KMS-11 (cell line): ENCODE measurements at regions not wholly inside any gene's neighbourhood (a gene's known extent, or its start where the extent isn't known, plus 50 kb on each side); places are given as distances from the start of the nearest gene placed in this dataset.

Experiments
- H2AFZ ChIP-seq: fragments of 200-600 bp; sonication (generic); 2 replicates; pipeline ENCODE4 v1.6.1; 2016; ENCODE audit warnings: antibody characterized with exemption, mixed run types, low read depth
- H3K27ac ChIP-seq: fragments of 200-600 bp; sonication (generic); 2 replicates; pipeline ENCODE4 v1.6.1; 2016; ENCODE audit warnings: mild to moderate bottlenecking, mixed run types
- H3K27me3 ChIP-seq: fragments of 200-600 bp; sonication (generic); 2 replicates; pipeline ENCODE4 v1.6.1; 2017; ENCODE audit warnings: mild to moderate bottlenecking, low read depth, mixed run types, moderate library complexity; ENCODE audit not compliant: insufficient read depth
- H3K36me3 ChIP-seq: fragments of 200-600 bp; sonication (generic); 2 replicates; pipeline ENCODE4 v1.6.1; 2017; ENCODE audit warnings: mild to moderate bottlenecking, mixed run types; ENCODE audit not compliant: insufficient read depth
- H3K4me1 ChIP-seq: fragments of 200-600 bp; sonication (generic); 2 replicates; pipeline ENCODE4 v1.6.1; 2016; ENCODE audit warnings: mild to moderate bottlenecking, low read depth, mixed run types; ENCODE audit not compliant: poor library complexity, severe bottlenecking
- H3K4me2 ChIP-seq: fragments of 200-600 bp; sonication (generic); 2 replicates; pipeline ENCODE4 v1.7.0; 2016; ENCODE audit warnings: mild to moderate bottlenecking, mixed run types
- H3K4me3 ChIP-seq: fragments of 200-600 bp; sonication (generic); IDR thresholded peaks from 2 replicates; pipeline ENCODE4 v1.6.1; 2017; ENCODE audit warnings: low read depth, low read length, mixed read lengths; ENCODE audit not compliant: insufficient read depth
- H3K79me2 ChIP-seq: fragments of 200-600 bp; sonication (generic); 2 replicates; pipeline ENCODE4 v1.6.1; 2016; ENCODE audit warnings: low read depth, mixed run types; ENCODE audit not compliant: insufficient read depth
- H3K9ac ChIP-seq: fragments of 200-600 bp; sonication (generic); 2 replicates; pipeline ENCODE4 v1.6.1; 2016; ENCODE audit warnings: mild to moderate bottlenecking, mixed run types
- H4K20me1 ChIP-seq: fragments of 200-600 bp; sonication (generic); 2 replicates; pipeline ENCODE4 v1.6.1; 2016; ENCODE audit warnings: mild to moderate bottlenecking, mixed run types; ENCODE audit not compliant: insufficient read depth
- CTCF ChIP-seq: fragments of 200-600 bp; sonication (generic); conservative IDR thresholded peaks from 2 replicates; pipeline ENCODE4 v1.6.1; 2017; ENCODE audit warnings: low read depth, mild to moderate bottlenecking, antibody characterized with exemption, low read length, moderate library complexity, mixed read lengths

- Histone ChIP-seq H3K4me2 (no peak overlapping the region), H2AFZ (no peak overlapping the region), H3K9ac (no peak overlapping the region), H3K4me1 (no peaks in the 10 kb centered on the region), H4K20me1 (no peaks in the 10 kb centered on the region), H3K27me3 (no peaks in the 10 kb centered on the region), H3K79me2 (no peaks in the 10 kb centered on the region), H3K36me3 (no peaks in the 10 kb centered on the region), H3K27ac (no peak overlapping the region), H3K4me3 (no peak overlapping the region)
- TF ChIP-seq CTCF = no peak
Measured at GRCh38 chr14:99055019-99055418, 217.0 kb downstream of the BCL11B start.

GRCh38 chr14:99055816-99056215, 216.2 kb downstream of the BCL11B start:
- H3K36me3 ChIP-seq = no peaks in the 10 kb centered on the region
- H3K27me3 ChIP-seq = no peaks in the 10 kb centered on the region
- no peaks in the 10 kb centered on the region for H3K4me1 ChIP-seq
- H3K4me2 ChIP-seq = no peak overlapping the region
- no peaks in the 10 kb centered on the region for H4K20me1 ChIP-seq
- no peak overlapping the region for H3K4me3 ChIP-seq
- no peak for TF ChIP-seq CTCF
- H3K27ac ChIP-seq = no peak overlapping the region
- H3K9ac ChIP-seq = no peak overlapping the region
- H3K79me2 ChIP-seq = no peaks in the 10 kb centered on the region
- no peak overlapping the region for H2AFZ ChIP-seq

- H3K9ac ChIP-seq = no peak overlapping the region
- H3K4me2 ChIP-seq = no peak overlapping the region
- no peaks in the 10 kb centered on the region for H4K20me1 ChIP-seq
- no peaks in the 10 kb centered on the region for H3K36me3 ChIP-seq
- H3K27ac ChIP-seq = no peak overlapping the region
- no peaks in the 10 kb centered on the region for H3K4me1 ChIP-seq
- H3K79me2 ChIP-seq = no peaks in the 10 kb centered on the region
- H3K27me3 ChIP-seq = no peaks in the 10 kb centered on the region
- TF ChIP-seq CTCF = no peak
- H2AFZ ChIP-seq = no peak overlapping the region
- no peak overlapping the region for H3K4me3 ChIP-seq
Measured at GRCh38 chr14:99057576-99058083, 214.4 kb downstream of the BCL11B start.

- H2AFZ ChIP-seq = no peak overlapping the region
- H3K4me2 ChIP-seq = no peak overlapping the region
- no peak overlapping the region for H3K4me3 ChIP-seq
- no peaks in the 10 kb centered on the region for H3K4me1 ChIP-seq
- H3K27me3 ChIP-seq = no peaks in the 10 kb centered on the region
- H3K79me2 ChIP-seq = no peaks in the 10 kb centered on the region
- no peak overlapping the region for H3K9ac ChIP-seq
- H3K36me3 ChIP-seq = no peaks in the 10 kb centered on the region
- TF ChIP-seq CTCF = no peak
- H3K27ac ChIP-seq = no peak overlapping the region
- no peaks in the 10 kb centered on the region for H4K20me1 ChIP-seq
Measured at GRCh38 chr14:99058542-99058941, 213.5 kb downstream of the BCL11B start.
